Esophagus muscularis mucosa (tissue), 4 donors: ENCODE measurements at regions not wholly inside any gene's neighbourhood (a gene's known extent, or its start where the extent isn't known, plus 50 kb on each side); places are given as distances from the start of the nearest gene placed in this dataset.

Source experiments
- CTCF ChIP-seq, 3 experiments: fragments of 200-600 bp in 2 of 3; fragments of 450-650 bp in 1 of 3; sonication (generic) in 2 of 3; IDR thresholded peaks; one replicate each; pipeline ENCODE4 v1.5.1; 2017 to 2019; ENCODE audit warnings: antibody characterized with exemption in 3 of 3, mild to moderate bottlenecking in 2 of 3, moderate library complexity in 1 of 3
- EP300 ChIP-seq: sonication (generic); formaldehyde crosslinking; IDR thresholded peaks from one replicate; pipeline ENCODE4 v1.6.1; 2017; ENCODE audit warnings: antibody characterized with exemption
- POLR2A ChIP-seq: fragments of 450-650 bp; IDR thresholded peaks from one replicate; pipeline ENCODE4 v1.6.1; 2017; ENCODE audit warnings: antibody characterized with exemption, moderate library complexity, mild to moderate bottlenecking, low read depth
- POLR2AphosphoS5 ChIP-seq, 2 donors: sonication (generic); formaldehyde crosslinking; IDR thresholded peaks; one replicate each; pipeline ENCODE4 v1.6.1; 2017; ENCODE audit warnings: antibody characterized with exemption in 2 of 2

DNA sequence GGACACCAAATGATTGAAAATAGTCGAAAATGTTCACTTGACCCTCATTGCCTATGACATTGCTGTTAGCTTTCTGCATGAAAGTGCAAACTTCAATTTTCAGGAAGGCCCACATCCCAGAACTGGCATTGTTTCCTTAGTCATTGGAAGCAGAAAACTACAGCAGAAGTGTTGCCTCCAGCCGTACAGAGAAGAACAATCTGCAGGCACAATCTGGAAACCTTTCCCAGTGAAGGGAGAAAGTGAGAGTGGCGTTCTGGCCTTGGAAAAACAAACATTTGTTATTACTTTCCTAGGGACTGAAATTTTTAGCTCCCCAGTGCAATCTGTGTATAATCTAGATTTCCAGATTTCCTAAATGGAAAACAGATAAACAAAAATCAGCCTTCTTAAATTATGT lies 529.5 kb upstream of the RBFOX1 start:
- TF ChIP-seq POLR2A (no peak), CTCF (IDR thresholded peaks at IDR 0.05) (no peak), EP300 (no peak), POLR2AphosphoS5 (IDR thresholded peaks at IDR 0.05) (no peak)
